ENCODE measurements at regions not wholly inside any gene's neighbourhood (a gene's known extent, or its start where the extent isn't known, plus 50 kb on each side); places are given as distances from the start of the nearest gene placed in this dataset.

DNA sequence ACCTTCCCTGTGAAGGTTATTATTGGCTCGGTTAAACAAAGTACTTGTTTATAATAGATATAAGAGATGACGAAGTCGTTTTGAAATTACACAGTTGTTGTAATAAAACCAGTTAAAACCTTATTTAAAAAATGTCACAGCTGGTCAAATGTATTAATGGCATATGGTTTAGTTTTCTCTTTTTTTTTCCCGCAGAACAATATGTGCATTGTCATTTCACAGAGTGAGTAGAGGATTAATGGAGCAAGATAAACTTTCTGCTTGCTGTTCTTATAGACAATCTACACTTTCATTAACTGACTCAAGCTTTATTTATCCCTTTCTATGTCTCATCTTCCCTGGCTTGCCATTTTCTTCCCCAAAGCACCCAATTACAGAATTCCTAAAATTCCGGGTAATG is 404.3 kb upstream of the NPVF start:
- no peaks in the 10 kb centered on the region for H3K27me3 ChIP-seq (replicated peaks; ENCODE audit: insufficient read depth, low read depth, low read length, poor library complexity)
- intact Hi-C loops (cut with micrococcal nuclease; ENCODE audit: unreplicated experiment), result no loop called here
- no peaks in the 10 kb centered on the region for H3K9me3 ChIP-seq (ENCODE audit: low read depth, low read length, poor library complexity, severe bottlenecking)
- TF ChIP-seq, protein P1, sequence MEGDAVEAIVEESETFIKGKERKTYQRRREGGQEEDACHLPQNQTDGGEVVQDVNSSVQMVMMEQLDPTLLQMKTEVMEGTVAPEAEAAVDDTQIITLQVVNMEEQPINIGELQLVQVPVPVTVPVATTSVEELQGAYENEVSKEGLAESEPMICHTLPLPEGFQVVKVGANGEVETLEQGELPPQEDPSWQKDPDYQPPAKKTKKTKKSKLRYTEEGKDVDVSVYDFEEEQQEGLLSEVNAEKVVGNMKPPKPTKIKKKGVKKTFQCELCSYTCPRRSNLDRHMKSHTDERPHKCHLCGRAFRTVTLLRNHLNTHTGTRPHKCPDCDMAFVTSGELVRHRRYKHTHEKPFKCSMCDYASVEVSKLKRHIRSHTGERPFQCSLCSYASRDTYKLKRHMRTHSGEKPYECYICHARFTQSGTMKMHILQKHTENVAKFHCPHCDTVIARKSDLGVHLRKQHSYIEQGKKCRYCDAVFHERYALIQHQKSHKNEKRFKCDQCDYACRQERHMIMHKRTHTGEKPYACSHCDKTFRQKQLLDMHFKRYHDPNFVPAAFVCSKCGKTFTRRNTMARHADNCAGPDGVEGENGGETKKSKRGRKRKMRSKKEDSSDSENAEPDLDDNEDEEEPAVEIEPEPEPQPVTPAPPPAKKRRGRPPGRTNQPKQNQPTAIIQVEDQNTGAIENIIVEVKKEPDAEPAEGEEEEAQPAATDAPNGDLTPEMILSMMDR (conservative IDR thresholded peaks at IDR 0.05; ENCODE audit: low read depth, low read length), result no peak
- TF ChIP-seq EZH2 (IDR thresholded peaks at IDR 0.05; ENCODE audit: borderline replicate concordance, low read depth, low read length, poor library complexity, severe bottlenecking), result no peak
- no peaks in the 10 kb centered on the region for H3K4me1 ChIP-seq (ENCODE audit: insufficient read depth, low read length, poor library complexity, severe bottlenecking)
- ChIA-PET CTCF (no interaction called here), POLR2A (ENCODE audit: low non-redundant PET) (no interaction called here)
- no TSS peak for BruUV-seq (replicated peaks)
- no peaks in the 10 kb centered on the region for H3K36me3 ChIP-seq (ENCODE audit: insufficient read depth, low read length, poor library complexity, severe bottlenecking)
- H3K4me3 ChIP-seq (ENCODE audit: low read depth, low read length, poor library complexity, severe bottlenecking), result no peak overlapping the region
- H3K27ac ChIP-seq (ENCODE audit: low read depth, low read length, poor library complexity, severe bottlenecking), result no peak overlapping the region
- DNase-seq (ENCODE audit: low spot score), result no peak

DNA sequence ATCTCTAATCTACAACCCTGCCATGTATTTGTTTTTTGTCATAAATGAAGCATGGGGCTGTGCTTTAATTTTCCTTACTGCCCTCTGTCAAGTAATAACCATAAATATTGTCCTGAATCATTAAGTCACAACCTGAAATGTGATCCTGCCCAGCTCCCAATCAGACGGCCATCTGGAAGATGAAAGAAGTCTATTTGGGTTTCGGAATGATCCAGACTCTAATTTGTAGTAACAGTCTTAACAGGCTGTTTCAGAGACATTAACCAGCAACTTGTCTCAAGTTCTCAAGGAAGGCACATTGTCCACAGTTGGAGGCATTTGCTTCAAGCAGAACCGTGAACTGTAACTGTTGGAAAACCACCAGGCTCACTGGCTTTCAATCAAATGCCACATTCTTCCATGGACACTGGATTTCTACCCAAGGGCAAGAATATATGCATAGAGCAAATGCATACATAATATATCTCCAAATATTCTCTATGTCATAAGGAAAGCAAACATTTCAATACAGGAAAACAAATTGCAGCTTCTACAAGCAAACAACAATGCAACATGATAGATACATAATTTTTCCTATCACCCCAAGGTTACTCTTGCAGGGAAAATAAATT is 405.2 kb upstream of the NPVF start:
- Histone ChIP-seq H3K36me3 (ENCODE audit: insufficient read depth, low read length, poor library complexity, severe bottlenecking) (no peaks in the 10 kb centered on the region), H3K9me3 (ENCODE audit: low read depth, low read length, poor library complexity, severe bottlenecking) (no peaks in the 10 kb centered on the region), H3K27me3 (replicated peaks; ENCODE audit: insufficient read depth, low read depth, low read length, poor library complexity) (no peaks in the 10 kb centered on the region), H3K4me1 (ENCODE audit: insufficient read depth, low read length, poor library complexity, severe bottlenecking) (no peaks in the 10 kb centered on the region), H3K27ac (ENCODE audit: low read depth, low read length, poor library complexity, severe bottlenecking) (no peak overlapping the region), H3K4me3 (ENCODE audit: low read depth, low read length, poor library complexity, severe bottlenecking) (no peak overlapping the region)
- intact Hi-C loops (cut with micrococcal nuclease; ENCODE audit: unreplicated experiment), result no loop called here
- ChIA-PET CTCF (no interaction called here), POLR2A (ENCODE audit: low non-redundant PET) (no interaction called here)
- DNase-seq (ENCODE audit: low spot score), result no peak
- BruUV-seq (replicated peaks), result no TSS peak
- TF ChIP-seq EZH2 (IDR thresholded peaks at IDR 0.05; ENCODE audit: borderline replicate concordance, low read depth, low read length, poor library complexity, severe bottlenecking), result no peak
- TF ChIP-seq, protein P1 (conservative IDR thresholded peaks at IDR 0.05; ENCODE audit: low read depth, low read length), result no peak

DNA sequence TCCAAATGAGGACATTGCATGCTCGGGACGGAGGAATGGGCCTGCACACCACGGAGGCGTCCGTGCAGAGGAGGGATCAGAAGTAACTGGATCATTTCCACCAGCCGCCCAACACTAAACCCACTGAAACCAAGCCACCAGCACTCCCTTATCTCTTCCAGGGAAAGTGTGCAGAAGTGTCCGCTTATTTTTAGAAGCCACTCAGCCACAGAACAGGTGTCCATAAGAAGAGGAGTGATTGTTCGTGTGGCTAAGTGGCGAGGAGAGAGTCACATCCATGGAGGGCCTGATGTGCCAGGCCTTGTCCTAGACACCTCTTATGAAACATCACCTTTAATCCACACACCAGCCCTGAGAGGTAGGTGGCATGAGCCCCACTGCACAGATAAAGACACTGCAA is 407.9 kb upstream of the NPVF start:
- Histone ChIP-seq H3K27ac (ENCODE audit: low read depth, low read length, poor library complexity, severe bottlenecking) (no peak overlapping the region), H3K36me3 (ENCODE audit: insufficient read depth, low read length, poor library complexity, severe bottlenecking) (no peaks in the 10 kb centered on the region), H3K4me1 (ENCODE audit: insufficient read depth, low read length, poor library complexity, severe bottlenecking) (no peaks in the 10 kb centered on the region), H3K9me3 (ENCODE audit: low read depth, low read length, poor library complexity, severe bottlenecking) (no peaks in the 10 kb centered on the region), H3K4me3 (ENCODE audit: low read depth, low read length, poor library complexity, severe bottlenecking) (no peak overlapping the region), H3K27me3 (replicated peaks; ENCODE audit: insufficient read depth, low read depth, low read length, poor library complexity) (no peaks in the 10 kb centered on the region)
- TF ChIP-seq, protein P1 (conservative IDR thresholded peaks at IDR 0.05; ENCODE audit: low read depth, low read length), result no peak
- TF ChIP-seq EZH2 (IDR thresholded peaks at IDR 0.05; ENCODE audit: borderline replicate concordance, low read depth, low read length, poor library complexity, severe bottlenecking), result no peak
- no TSS peak for BruUV-seq (replicated peaks)
- DNase-seq (ENCODE audit: low spot score), result no peak
- ChIA-PET CTCF (interaction anchor here (0.6 kb wide), 1 partner anchor 566 kb away, joined by 4 read pairs; no protein-coding TSS in a partner anchor), POLR2A (ENCODE audit: low non-redundant PET) (no interaction called here)
- intact Hi-C loops (cut with micrococcal nuclease; ENCODE audit: unreplicated experiment), result no loop called here
